ENCODE measurements at regions not wholly inside any gene's neighbourhood (a gene's known extent, or its start where the extent isn't known, plus 50 kb on each side); places are given as distances from the start of the nearest gene placed in this dataset.

- no peaks in the 10 kb centered on the region for H3K79me2 ChIP-seq (ENCODE audit: insufficient read depth, low read length)
- H3K27me3 ChIP-seq (ENCODE audit: control insufficient read depth in 1 of 2, insufficient read depth in 2 of 2, low read length in 2 of 2): no peaks in the 10 kb centered on the region
- no TSS peak for BruUV-seq (replicated peaks)
- H3K36me3 ChIP-seq (replicated peaks in 1 of 2; ENCODE audit: control insufficient read depth in 1 of 2, insufficient read depth in 2 of 2, low read length in 2 of 2): no peaks in the 10 kb centered on the region
- DNase-seq (ENCODE audit: low spot score) (no peak), ATAC-seq (no peak), FAIRE-seq (no peak)
- H3K9ac ChIP-seq (ENCODE audit: insufficient read depth, low read depth, low read length): no peak overlapping the region
- H2AFZ ChIP-seq (ENCODE audit: low read length): no peak overlapping the region
- no peak overlapping the region for H3K27ac ChIP-seq (ENCODE audit: extremely low read length, insufficient read depth, low read length)
- ChIA-PET CTCF (ENCODE audit: low intra/inter-chr PET ratio, low total read pairs) (no interaction called here), POLR2A (no interaction called here)
- H4K20me1 ChIP-seq (ENCODE audit: insufficient read depth, low read length): no peaks in the 10 kb centered on the region
- no peak overlapping the region for H3K4me2 ChIP-seq (ENCODE audit: low read depth, low read length)
- no peak overlapping the region for H3K4me3 ChIP-seq (replicated peaks in 1 of 3; ENCODE audit: insufficient read depth in 1 of 3, low read depth in 2 of 3, low read length in 3 of 3)
- in situ Hi-C loops (cut with HindIII; ENCODE audit: extremely low pct_ligation_motif_present, low pct_unique_long_range_greater_than_20kb): no loop called here
- H3K9me3 ChIP-seq (ENCODE audit: low read length): peaks cover 61% of the 10 kb centered on the region
- H3K4me1 ChIP-seq (ENCODE audit: insufficient read depth, low read length): no peaks in the 10 kb centered on the region
- intact Hi-C loops (cut with micrococcal nuclease; ENCODE audit: unreplicated experiment): no loop called here
- TF ChIP-seq ATF5 (CRISPR knock-in tag; IDR thresholded peaks at IDR 0.05; ENCODE audit: low read depth) (no peak), ZNF770 (CRISPR knock-in tag; IDR thresholded peaks at IDR 0.05) (no peak), KAT2B (IDR thresholded peaks at IDR 0.05; ENCODE audit: borderline replicate concordance, low read depth, low read length) (no peak), LCORL (IDR thresholded peaks at IDR 0.05) (no peak), LCORL (CRISPR knock-in tag; IDR thresholded peaks at IDR 0.05) (no peak), PPARG (CRISPR knock-in tag; conservative IDR thresholded peaks at IDR 0.05) (no peak), IKZF5 (CRISPR knock-in tag; IDR thresholded peaks at IDR 0.05) (no peak), ZNF747 (CRISPR knock-in tag; IDR thresholded peaks at IDR 0.05; ENCODE audit: borderline replicate concordance) (no peak), NFE2L2 (IDR thresholded peaks at IDR 0.05; ENCODE audit: low read length) (no peak), SP1 (IDR thresholded peaks at IDR 0.05) (no peak), SP1 (CRISPR knock-in tag; IDR thresholded peaks at IDR 0.05) (no peak)
- WGBS (ENCODE audit: low lambda C conversion rate): 0% methylated on average over 1 of the region's 1 CpG
Measured at GRCh38 chr14:62592877-62593276, 452.4 kb downstream of the KCNH5 start.

All from HepG2 (cell line).